WI38 (cell line): ENCODE measurements at regions not wholly inside any gene's neighbourhood (a gene's known extent, or its start where the extent isn't known, plus 50 kb on each side); places are given as distances from the start of the nearest gene placed in this dataset.

ENCODE experiments used
- H3K4me3 ChIP-seq: 2 replicates; pipeline ENCODE4 v1.5.1; 2011; ENCODE audit warnings: low read depth, mild to moderate bottlenecking, control low read depth, low read length
- TF ChIP-seq, protein P1 (sequence below): IDR thresholded peaks from 2 replicates; pipeline ENCODE4 v1.5.1; 2012; ENCODE audit warnings: low read depth, mild to moderate bottlenecking, control low read depth, low read length

DNA sequence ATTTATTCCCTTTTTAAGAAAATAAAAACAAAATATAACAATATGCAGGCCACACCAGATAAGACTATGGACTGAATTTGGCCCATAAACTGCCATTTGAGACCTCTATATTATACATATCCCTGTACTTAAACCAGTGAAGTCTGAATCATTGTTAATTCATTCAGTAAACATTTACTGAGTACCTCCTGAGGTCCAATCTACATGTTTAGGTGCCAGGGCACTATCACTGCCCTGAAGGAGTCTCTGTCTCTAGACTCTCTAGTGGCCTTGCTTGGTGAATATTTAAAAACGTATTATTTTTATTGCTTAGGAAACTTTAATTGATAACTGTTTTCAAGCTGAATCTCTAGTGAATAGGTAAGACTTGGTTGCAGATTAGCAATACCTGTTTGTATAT lies 74.7 kb upstream of the ELL2 start:
- TF ChIP-seq, protein P1, sequence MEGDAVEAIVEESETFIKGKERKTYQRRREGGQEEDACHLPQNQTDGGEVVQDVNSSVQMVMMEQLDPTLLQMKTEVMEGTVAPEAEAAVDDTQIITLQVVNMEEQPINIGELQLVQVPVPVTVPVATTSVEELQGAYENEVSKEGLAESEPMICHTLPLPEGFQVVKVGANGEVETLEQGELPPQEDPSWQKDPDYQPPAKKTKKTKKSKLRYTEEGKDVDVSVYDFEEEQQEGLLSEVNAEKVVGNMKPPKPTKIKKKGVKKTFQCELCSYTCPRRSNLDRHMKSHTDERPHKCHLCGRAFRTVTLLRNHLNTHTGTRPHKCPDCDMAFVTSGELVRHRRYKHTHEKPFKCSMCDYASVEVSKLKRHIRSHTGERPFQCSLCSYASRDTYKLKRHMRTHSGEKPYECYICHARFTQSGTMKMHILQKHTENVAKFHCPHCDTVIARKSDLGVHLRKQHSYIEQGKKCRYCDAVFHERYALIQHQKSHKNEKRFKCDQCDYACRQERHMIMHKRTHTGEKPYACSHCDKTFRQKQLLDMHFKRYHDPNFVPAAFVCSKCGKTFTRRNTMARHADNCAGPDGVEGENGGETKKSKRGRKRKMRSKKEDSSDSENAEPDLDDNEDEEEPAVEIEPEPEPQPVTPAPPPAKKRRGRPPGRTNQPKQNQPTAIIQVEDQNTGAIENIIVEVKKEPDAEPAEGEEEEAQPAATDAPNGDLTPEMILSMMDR = no peak
- no peak overlapping the region for H3K4me3 ChIP-seq

DNA sequence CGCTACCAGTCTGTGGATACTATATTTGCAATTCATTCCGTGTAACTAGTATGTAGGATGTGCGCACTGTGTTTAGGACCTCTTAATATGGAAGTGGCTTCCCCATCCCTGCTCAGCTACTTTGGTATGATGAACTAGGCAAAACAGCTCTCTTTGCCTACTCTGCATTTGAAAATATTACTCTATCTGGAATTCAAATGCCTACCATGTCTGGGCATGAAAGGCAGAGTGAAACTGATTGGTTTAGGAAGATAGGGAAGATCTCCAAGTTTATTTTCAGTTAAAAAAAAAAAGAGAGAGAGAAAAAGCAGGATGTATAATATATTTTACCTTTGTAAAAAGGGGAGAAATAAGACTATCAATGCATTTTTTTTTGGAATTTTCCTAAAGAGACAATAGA lies 74.1 kb upstream of the ELL2 start:
- no peak overlapping the region for H3K4me3 ChIP-seq
- TF ChIP-seq, protein P1 = no peak

DNA sequence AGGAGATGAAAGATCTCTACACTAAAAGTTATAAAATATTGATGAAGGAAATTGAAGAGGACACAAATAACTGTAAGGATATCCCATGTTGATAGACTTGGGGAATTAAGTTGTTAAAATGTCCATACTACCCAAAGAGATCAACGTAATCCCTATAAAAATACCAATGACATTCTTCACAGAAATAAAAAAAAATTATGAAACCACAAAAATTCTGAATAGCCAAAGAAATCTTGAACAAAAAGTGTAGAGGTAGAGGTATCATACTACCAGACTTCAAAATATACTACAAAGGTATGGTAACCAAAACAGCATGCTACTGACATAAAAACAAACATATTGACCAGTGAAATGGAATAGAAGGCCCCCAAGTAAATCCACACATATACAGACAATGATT lies 71.5 kb upstream of the ELL2 start:
- no peak overlapping the region for H3K4me3 ChIP-seq
- TF ChIP-seq, protein P1 = no peak

DNA sequence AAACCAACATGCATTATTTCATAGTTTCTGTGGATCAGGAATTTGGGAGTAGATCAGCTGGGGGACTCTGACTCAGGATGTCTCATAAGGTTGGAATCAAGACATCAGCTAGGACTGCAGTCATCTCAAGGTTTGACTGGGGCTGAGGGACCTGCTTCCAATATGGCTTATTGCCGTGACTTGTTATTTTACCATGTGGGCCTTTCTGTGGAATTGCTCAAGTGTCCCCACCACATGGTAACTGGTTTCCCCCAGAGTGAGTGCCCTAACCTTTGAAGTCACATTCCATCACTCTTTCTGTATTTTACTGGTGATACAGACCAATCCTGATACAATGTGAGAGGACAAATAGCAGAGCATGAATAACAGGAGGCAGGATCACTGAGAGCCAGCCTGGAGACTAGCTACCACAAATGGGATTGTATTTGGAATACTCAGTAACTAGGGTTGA lies 70.2 kb upstream of the ELL2 start:
- H3K4me3 ChIP-seq = no peak overlapping the region
- TF ChIP-seq, protein P1 = no peak

DNA sequence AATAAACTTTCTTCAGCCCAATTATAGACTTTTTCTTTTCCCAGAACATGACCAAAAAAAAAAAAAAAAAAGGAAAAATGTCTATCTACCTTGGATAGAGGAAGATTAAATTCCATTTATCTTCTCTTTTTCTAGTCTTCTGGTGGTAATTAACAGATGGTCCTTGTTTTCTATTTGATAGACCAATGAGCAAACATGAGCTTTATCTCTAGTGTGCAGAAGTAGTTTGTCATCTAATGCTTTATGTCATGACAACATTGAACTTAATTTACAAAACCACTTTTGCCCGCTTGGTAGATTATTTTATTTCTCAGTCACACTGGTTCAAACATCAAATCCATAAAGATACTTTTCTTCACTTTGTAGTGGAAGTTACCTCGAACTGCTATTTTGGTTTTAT lies 69.5 kb upstream of the ELL2 start:
- TF ChIP-seq, protein P1 = no peak
- H3K4me3 ChIP-seq = no peak overlapping the region

DNA sequence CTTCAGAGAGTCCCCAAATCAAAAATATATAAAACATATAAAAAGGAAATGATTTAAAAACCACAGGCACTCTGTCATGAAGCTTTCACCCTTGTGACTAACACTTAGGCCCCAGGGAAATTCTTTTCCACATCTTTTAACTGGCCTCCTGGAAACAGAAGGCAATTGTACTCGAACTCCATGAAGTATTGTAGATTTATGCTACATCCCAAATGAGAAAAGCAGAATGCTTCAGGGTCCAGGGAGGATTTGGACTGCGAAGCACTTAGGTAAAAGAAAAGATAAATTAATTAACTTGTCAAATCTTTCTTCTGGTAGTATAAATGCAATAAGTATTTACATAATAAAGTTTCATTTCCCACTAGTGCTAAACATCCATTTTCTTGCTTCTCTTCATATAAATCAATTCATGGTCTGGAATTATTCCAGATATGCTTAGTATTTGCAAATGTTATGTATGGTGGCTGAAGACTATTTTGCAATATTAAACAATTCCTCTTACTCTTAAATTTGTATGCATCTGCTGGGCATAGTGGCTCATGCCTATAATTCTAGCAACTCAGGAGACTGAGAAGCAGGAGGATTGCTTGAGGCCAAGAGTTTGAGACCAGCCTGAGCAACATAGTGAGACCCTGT lies 64.9 kb upstream of the ELL2 start:
- H3K4me3 ChIP-seq = no peak overlapping the region
- TF ChIP-seq, protein P1 = no peak

DNA sequence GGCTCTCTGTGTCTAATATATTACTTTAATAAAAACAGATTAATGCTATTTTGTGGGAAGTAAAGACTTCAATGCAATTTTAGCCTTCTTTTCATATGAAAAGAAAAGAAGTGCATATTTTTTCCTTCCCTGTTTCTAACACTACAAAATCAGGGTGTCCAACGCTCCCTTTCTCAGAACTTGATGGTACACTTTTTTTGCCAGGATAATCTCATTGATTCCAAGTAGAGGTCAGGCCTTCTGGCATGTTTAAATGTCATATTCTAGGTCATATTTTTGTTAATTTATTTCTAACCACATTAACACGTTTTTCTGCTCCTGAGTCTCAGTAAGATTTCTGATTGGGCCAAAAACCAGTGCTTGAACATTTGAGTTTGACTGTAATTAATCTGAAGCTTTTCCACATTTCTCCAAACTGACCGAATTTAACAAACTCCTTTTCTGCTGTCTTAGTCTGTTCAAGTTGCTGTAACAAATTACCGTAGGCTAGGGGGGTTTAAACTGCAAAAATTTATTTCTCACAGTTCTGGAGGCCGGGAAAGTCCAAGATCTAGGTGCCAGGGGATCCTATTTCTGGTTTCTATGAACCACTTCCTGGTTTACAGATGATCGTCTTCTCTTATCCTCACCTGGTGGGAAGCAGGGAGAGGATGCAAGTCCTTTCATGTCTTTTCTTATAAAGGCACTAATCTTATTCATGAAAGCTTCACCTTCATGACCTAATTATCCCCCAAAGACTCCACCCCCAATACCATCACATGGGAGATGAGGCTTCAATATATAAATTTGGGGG lies 63.2 kb upstream of the ELL2 start:
- TF ChIP-seq, protein P1 = no peak
- H3K4me3 ChIP-seq = no peak overlapping the region
